GM19043 (cell line): ENCODE measurements at regions not wholly inside any gene's neighbourhood (a gene's known extent, or its start where the extent isn't known, plus 50 kb on each side); places are given as distances from the start of the nearest gene placed in this dataset.
"Not testable (repeated sequence)": the region's sequence is repeated elsewhere in the genome, so short reads cannot be mapped to it uniquely, and the experiment has no call there.

ENCODE experiments used
- ATAC-seq: cut with Tn5 transposase; IDR thresholded peaks from one replicate; pipeline ENCODE4 v1.9.1; 2021; ENCODE audit warnings: low read depth; ENCODE audit not compliant: unreplicated experiment

GRCh38 chr7:21299766-21300165 lies 128.1 kb upstream of the SP4 start:
- ATAC-seq, result no peak

DNA sequence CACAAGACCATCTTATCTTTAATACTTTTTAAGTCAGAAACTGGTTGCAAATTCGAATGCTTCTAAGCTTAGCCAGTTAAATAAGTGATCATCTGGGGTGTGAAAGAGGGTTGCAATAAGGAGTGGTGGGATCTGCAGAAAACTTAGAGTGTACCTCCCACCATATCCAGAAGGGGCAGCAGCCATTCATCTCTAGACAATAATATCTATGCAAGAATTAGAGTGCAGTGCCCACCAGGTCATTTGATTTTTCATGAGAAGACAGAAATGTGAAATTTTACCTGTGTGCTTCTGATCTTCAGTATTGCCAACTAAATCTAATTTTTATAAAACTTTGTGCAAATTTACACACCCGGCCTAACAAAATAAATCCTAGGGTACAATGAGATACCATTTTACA lies 127.2 kb upstream of the SP4 start:
- no peak for ATAC-seq

DNA sequence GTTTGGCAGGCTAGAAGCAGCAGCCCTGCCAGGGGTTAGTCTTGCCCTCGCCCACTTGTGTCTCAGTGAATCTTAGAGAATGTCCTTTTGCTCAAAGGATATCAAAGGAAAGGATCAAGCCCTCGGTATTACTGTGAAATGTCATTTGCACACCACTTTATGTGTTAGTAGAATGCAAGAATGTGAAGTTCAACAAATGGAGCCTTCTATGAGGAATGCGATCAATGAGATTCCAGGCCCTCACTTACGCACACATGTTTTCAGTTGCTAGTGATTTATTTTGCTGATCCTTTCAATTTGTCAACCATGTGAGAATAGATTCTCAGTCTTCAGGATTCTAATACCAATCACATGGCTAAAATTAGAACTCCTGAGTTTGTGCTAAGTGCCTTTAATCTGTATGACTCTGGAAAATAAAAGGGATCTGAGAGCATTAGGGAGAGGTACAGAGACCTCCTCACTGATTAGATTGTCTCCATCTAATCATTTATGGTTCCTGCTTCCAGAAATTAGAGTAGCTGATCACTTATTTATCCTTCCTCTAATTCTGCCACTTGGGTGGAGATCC lies 123.0 kb upstream of the SP4 start:
- ATAC-seq, result no peak

- no peak for ATAC-seq
Measured at GRCh38 chr7:21305455-21306235, 122.2 kb upstream of the SP4 start.

DNA sequence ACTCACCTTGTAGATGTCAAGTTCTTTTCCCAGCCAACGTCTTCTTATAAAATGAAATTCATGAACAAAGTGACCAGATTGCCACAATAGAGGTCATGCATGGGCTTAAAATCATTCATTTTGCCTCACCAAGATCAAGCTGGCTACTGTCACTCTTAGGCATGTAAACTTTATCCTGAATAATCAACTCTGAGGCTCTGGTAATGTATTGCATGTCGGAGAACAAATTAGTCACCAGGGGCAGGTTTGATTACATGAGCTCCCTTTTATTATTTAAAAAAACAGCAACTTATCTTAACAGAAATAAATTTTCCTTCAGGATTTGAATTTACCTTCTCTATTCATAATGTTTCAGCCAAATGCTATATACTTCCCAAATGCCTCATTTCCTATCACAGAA lies 112.9 kb upstream of the SP4 start:
- ATAC-seq, result no peak

DNA sequence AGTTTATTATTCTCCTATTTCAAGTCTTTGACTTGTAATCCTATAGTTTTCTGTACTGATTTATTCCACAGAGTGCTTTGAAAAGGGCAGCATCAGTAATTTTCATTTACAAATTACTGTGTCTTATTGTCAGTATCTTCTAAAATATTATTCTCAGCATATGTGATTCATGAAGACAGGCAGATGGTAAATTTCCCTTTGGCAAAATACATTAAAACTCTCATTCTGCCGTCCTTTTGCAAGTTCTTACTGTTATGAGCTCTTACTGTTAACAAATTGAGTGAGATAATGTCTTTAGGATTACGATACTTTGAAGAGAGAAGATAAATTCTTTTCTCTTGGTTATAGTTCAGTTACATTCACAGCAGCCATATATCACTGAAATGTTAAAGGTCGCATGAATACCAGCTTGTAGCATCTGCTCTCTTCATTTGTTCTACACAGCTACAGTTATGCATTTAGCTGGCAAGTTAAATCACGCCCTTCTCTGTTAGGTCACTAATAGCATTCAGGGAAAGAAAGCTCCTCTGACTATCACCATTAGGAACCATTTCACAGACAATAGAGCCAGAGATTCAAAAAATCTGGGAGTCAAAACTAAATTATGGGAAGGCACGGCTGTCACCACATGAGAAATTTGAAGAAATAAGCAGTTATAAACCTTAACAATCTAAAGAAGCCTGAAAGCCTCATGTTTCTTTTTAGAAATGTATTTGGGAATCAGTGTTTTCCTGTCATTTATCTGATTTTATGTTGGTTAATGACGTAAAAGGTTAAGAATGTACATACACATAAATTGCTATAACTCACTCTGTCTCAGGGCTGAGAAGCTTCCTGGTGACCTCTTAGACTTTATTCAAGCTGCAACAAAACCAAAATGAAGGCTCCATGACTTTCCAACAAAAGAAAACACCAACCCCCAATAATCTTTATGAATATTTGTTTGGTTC lies 109.6 kb upstream of the SP4 start:
- ATAC-seq, result no peak

GRCh38 chr7:21318916-21319270 lies 109.0 kb upstream of the SP4 start:
- ATAC-seq, result no peak

DNA sequence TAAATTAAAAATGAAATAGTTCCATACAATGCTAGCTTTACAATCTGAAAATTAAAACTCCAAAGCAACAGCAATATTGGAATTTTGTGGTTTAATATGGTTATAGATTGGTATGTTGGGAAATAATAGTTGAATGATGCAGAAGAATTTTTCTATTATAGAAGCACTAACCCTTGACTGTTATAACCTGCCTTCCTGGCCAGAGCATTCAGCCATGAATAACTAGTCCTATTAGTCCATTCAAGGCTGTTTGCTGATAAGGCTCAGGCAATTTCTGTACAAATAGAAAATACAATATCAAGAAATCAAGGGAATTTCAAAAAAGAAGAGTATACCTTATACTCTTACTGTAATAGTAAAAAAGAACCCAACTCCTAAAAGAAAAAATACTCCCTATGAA lies 101.6 kb upstream of the SP4 start:
- no peak for ATAC-seq

DNA sequence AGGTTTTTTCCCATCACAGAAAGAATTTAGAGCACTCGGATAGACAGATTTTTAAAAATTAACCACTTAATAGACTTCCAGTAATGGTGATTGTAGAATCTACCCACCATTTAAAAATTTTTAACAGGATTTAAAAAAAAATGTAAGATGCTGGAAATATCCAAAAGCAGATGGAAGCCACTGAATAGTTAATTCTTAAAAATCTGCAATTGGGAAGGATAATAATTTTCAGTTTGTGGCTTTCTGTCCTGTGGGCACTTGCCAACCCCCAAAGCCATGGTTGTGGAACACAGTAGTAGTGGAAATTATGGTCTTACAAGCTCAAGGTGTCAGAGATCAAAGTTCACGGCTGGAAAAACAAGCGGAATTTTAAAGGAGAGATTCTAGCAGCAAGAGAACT lies 101.0 kb upstream of the SP4 start:
- ATAC-seq, result no peak

- ATAC-seq, result no peak
Measured at GRCh38 chr7:21327422-21328409, 100.2 kb upstream of the SP4 start.

- ATAC-seq, result no peak
Measured at GRCh38 chr7:21330462-21331178, 97.3 kb upstream of the SP4 start.

- ATAC-seq, result no peak
Measured at GRCh38 chr7:21334906-21335305, 93.0 kb upstream of the SP4 start.

- no peak for ATAC-seq
Measured at GRCh38 chr7:21336743-21337142, 91.1 kb upstream of the SP4 start.

GRCh38 chr7:21338728-21339164 lies 89.1 kb upstream of the SP4 start:
- no peak for ATAC-seq

DNA sequence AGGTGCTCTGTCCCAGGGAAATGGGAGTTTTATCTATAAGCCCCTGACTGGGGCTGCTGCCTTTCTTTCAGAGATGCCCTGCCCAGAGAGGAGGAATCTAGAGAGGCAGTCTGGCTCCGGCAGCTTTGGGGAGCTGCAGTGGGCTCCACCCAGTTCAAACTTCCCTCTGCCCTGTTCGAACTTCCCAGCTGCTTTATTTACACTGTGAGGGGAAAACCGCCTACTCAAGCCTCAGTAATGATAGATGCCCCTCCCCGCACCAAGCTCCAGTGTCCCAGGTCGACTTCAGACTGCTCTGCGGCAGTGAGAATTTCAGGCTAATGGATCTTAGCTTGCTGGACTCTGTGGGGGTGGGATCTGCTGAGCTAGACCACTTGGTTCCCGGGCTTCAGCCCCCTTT lies 83.0 kb upstream of the SP4 start:
- ATAC-seq, result not testable (repeated sequence)

DNA sequence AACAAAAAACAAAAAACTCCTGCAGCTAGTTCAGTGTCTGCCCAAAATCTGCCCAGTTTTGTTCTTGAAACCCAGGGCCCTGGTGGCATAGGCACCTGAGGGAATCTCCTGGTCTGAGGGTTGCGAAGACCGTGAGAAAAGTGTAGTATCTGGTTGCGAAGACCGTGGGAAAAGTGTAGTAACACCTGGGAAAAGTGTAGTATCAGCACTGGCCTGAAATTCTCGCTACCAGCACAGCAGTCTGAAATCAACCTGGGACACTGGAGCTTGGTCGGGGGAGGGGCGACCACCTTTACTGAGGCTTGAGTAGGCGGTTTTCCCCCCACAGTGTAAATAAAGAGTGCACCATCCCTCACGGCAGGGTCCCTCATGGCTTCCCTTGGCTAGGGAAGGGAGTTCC lies 82.5 kb upstream of the SP4 start:
- no peak for ATAC-seq

DNA sequence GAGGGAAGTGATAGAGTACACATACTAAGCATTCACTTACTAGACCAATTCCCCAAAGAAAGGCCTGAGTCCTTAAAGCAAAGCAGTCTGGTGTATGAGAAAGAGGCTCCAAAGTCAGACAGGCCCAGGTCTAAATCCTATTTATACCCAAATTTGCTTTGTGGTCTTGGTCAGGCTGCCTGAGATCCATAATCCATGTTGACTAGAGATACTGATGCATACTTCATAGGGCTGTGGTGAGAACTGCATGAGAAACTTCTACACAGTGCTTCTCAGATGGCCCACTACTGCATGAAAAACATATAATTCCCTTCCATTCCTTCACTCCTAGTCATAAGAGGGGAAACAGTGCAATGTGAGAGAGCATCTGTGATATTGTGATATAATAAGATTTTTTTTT lies 81.6 kb upstream of the SP4 start:
- ATAC-seq, result no peak

DNA sequence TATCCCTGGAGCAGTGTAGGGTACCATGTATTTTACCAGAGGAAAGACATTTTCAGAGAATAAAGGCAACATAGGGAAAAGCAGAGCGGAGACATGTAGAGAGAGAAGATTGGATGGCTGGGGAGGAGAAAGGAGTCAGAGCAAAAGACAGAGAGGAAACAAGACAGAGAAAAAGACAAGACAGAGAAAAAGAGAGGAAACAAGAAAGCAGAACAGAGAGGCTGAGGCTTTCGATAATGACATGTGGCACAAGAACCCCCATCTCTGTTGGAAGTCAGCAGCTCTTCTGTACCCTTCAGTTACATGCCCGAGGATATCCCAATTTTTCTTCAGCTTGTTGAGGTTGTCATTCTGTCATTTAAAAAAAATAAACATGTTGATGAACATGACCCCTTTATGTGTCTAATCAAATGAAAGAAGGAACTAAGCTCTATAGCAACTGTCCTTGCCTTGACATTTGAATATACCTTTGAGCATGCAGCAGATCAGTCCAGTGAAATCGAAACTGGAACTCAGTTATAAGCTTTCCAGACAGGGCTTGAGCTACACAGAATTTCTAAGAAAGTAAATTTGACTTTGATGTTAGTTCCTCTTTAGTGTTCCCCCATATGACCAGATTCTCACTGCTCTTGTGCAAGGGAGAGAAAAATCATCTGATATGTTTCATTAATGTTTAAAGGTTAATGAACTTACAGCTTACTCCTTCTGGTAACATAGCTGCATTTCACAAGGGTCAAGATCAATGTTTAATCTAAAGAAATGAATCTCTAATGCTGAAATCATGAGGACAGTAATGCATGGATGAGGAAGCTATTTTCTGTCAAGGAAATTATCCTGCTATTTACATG lies 75.1 kb upstream of the SP4 start:
- peak; percentile 75 for ATAC-seq

- ATAC-seq, result no peak
Measured at GRCh38 chr7:21353388-21353780, 74.5 kb upstream of the SP4 start.
